ENCODE measurements at regions not wholly inside any gene's neighbourhood (a gene's known extent, or its start where the extent isn't known, plus 50 kb on each side); places are given as distances from the start of the nearest gene placed in this dataset.

DNA sequence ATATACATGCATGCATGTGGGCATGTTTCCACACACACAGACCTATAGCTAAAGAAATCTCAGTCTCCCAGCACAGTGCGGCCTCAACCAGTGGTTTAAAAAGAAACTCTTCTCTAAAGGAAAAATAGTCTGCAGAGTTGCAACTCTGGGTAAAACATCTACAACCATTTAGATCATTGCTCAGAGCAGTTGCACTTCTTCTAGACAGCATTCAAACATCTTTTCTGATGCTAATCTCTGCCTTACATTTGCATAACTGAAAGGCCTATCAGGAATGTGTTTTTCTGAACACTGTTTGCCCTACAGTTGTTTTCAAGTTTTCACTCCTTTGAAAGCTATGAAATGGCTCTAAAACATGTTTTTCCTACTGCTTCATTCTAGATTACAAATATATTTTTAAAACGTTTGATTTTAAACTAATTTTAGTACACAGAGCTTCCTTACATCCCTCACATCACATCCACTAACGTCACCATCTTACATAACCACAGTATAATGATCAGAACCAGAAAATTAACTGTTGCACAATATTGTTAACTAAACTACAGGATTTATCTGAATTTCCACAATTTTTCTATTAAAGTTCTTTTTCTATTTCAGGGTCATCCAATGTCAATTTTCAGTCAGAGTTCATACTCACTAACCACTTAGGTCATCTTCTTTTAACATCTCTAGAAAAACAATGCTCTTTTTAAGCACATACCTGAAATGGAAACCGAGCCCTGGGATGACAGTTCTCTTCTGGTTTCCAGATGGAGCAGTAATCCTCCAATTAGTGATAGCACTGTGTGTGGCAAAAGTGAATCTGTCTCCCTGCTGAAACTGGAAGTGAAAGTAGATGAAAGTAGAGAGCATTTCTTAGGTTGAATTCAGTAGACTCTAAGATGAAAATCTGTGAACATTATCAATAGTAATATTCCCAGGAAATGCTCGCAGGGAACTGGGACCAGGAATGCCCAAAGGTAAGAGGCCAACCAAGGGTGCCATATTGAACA lies 501.6 kb upstream of the GCFC2 start:
- no peak overlapping the region for H3K9ac ChIP-seq (ENCODE audit: low read length)
- H3K27me3 ChIP-seq (ENCODE audit: low read length): no peaks in the 10 kb centered on the region
- no peaks in the 10 kb centered on the region for H3K9me3 ChIP-seq (ENCODE audit: insufficient read depth, low read length)
- H3K36me3 ChIP-seq (ENCODE audit: low read length): no peaks in the 10 kb centered on the region
- no peaks in the 10 kb centered on the region for H4K20me1 ChIP-seq (ENCODE audit: low read depth, low read length)
- no peak for TF ChIP-seq EZH2phosphoT487 (conservative IDR thresholded peaks at IDR 0.05; ENCODE audit: low read length)
- TF ChIP-seq, protein P1, sequence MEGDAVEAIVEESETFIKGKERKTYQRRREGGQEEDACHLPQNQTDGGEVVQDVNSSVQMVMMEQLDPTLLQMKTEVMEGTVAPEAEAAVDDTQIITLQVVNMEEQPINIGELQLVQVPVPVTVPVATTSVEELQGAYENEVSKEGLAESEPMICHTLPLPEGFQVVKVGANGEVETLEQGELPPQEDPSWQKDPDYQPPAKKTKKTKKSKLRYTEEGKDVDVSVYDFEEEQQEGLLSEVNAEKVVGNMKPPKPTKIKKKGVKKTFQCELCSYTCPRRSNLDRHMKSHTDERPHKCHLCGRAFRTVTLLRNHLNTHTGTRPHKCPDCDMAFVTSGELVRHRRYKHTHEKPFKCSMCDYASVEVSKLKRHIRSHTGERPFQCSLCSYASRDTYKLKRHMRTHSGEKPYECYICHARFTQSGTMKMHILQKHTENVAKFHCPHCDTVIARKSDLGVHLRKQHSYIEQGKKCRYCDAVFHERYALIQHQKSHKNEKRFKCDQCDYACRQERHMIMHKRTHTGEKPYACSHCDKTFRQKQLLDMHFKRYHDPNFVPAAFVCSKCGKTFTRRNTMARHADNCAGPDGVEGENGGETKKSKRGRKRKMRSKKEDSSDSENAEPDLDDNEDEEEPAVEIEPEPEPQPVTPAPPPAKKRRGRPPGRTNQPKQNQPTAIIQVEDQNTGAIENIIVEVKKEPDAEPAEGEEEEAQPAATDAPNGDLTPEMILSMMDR (IDR thresholded peaks at IDR 0.05; ENCODE audit: insufficient read depth, low read length, poor library complexity, severe bottlenecking): no peak
- H2AFZ ChIP-seq (ENCODE audit: low read depth, low read length, severe bottlenecking): no peak overlapping the region
- H3K4me2 ChIP-seq (ENCODE audit: low read depth, low read length, poor library complexity, severe bottlenecking): no peak overlapping the region
- H3K27ac ChIP-seq (ENCODE audit: low read depth, low read length): no peak overlapping the region
- no peaks in the 10 kb centered on the region for H3K9me2 ChIP-seq (replicated peaks; ENCODE audit: insufficient read depth, low read length)
- no peak overlapping the region for H3K4me3 ChIP-seq (ENCODE audit: insufficient read depth, low read length, poor library complexity, severe bottlenecking)
- H3F3A ChIP-seq (ENCODE audit: insufficient read depth): no peaks in the 10 kb centered on the region
- H3K79me2 ChIP-seq (ENCODE audit: insufficient read depth, low read length): no peaks in the 10 kb centered on the region

DNA sequence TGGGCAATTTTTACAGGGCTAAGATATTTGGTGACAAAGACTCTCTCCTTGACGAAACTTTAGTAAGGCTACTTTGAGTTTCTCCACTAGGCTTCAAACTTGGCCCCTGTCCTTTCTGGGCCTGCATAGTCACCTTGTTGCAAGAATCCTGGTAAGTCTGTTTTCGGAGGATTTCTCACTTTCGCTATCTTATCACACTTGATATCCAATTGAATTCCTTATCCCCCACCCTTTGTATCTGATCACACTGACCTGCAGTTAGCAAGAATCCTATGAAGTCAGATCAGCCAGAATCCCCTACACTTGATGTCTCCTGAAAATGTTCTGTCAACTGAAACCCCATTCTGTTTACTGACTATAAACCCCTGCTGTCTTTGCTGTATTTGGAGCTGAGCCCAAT lies 499.8 kb upstream of the GCFC2 start:
- H3K79me2 ChIP-seq (ENCODE audit: insufficient read depth, low read length): no peaks in the 10 kb centered on the region
- H2AFZ ChIP-seq (ENCODE audit: low read depth, low read length, severe bottlenecking): no peak overlapping the region
- H3K4me2 ChIP-seq (ENCODE audit: low read depth, low read length, poor library complexity, severe bottlenecking): no peak overlapping the region
- TF ChIP-seq, protein P1 (IDR thresholded peaks at IDR 0.05; ENCODE audit: insufficient read depth, low read length, poor library complexity, severe bottlenecking): no peak
- TF ChIP-seq EZH2phosphoT487 (conservative IDR thresholded peaks at IDR 0.05; ENCODE audit: low read length): no peak
- no peaks in the 10 kb centered on the region for H3K9me2 ChIP-seq (replicated peaks; ENCODE audit: insufficient read depth, low read length)
- no peaks in the 10 kb centered on the region for H3K36me3 ChIP-seq (ENCODE audit: low read length)
- H3K27me3 ChIP-seq (ENCODE audit: low read length): no peaks in the 10 kb centered on the region
- H3K4me3 ChIP-seq (ENCODE audit: insufficient read depth, low read length, poor library complexity, severe bottlenecking): no peak overlapping the region
- H3K9me3 ChIP-seq (ENCODE audit: insufficient read depth, low read length): no peaks in the 10 kb centered on the region
- H3K9ac ChIP-seq (ENCODE audit: low read length): no peak overlapping the region
- no peaks in the 10 kb centered on the region for H4K20me1 ChIP-seq (ENCODE audit: low read depth, low read length)
- no peak overlapping the region for H3K27ac ChIP-seq (ENCODE audit: low read depth, low read length)
- no peaks in the 10 kb centered on the region for H3F3A ChIP-seq (ENCODE audit: insufficient read depth)

DNA sequence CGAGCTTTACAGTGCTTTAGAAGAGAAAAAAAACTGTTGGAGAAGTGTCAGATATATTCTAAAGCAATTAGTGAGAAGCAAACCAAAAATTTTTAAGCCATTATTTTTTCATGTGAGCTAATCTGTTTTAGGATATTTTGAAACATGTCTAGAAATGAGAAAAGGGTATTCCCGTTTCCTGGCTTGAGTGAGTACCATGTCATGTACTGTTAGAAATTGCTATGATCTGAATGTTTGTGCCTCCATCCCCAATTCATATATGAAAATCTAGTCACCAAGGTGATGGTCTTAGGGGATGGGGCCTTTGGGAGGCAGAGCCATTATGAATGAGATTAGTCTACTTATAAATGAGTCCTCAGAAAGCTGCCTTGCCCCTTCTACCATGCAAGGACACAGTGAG lies 493.3 kb upstream of the GCFC2 start:
- no peaks in the 10 kb centered on the region for H3K27me3 ChIP-seq (ENCODE audit: low read length)
- TF ChIP-seq, protein P1 (IDR thresholded peaks at IDR 0.05; ENCODE audit: insufficient read depth, low read length, poor library complexity, severe bottlenecking): no peak
- TF ChIP-seq EZH2phosphoT487 (conservative IDR thresholded peaks at IDR 0.05; ENCODE audit: low read length): no peak
- no peaks in the 10 kb centered on the region for H4K20me1 ChIP-seq (ENCODE audit: low read depth, low read length)
- H3K9me3 ChIP-seq (ENCODE audit: insufficient read depth, low read length): no peaks in the 10 kb centered on the region
- H3K9ac ChIP-seq (ENCODE audit: low read length): no peak overlapping the region
- no peaks in the 10 kb centered on the region for H3F3A ChIP-seq (ENCODE audit: insufficient read depth)
- H3K4me3 ChIP-seq (ENCODE audit: insufficient read depth, low read length, poor library complexity, severe bottlenecking): no peak overlapping the region
- H3K9me2 ChIP-seq (replicated peaks; ENCODE audit: insufficient read depth, low read length): no peaks in the 10 kb centered on the region
- H3K27ac ChIP-seq (ENCODE audit: low read depth, low read length): no peak overlapping the region
- no peak overlapping the region for H2AFZ ChIP-seq (ENCODE audit: low read depth, low read length, severe bottlenecking)
- H3K36me3 ChIP-seq (ENCODE audit: low read length): no peaks in the 10 kb centered on the region
- H3K4me2 ChIP-seq (ENCODE audit: low read depth, low read length, poor library complexity, severe bottlenecking): no peak overlapping the region
- no peaks in the 10 kb centered on the region for H3K79me2 ChIP-seq (ENCODE audit: insufficient read depth, low read length)
